Endothelial cell of umbilical vein (primary cell): ENCODE measurements at regions not wholly inside any gene's neighbourhood (a gene's known extent, or its start where the extent isn't known, plus 50 kb on each side); places are given as distances from the start of the nearest gene placed in this dataset.

Experiments
- BruUV-seq: library from RNA; stranded (reverse); fragments of 400-500 nt; replicated peaks from 2 replicates; lab custom pipeline; 2021; lab: Mats Ljungman, UMichigan
- CTCF ChIA-PET: fragments of 300-600, 350-600 bp; sonication (Branson Sonifier 250); formaldehyde crosslinking; loops from one replicate; lab custom pipeline; 2021; ENCODE audit warnings: antibody characterized with exemption, inconsistent platforms; lab: Charles Lee
- POLR2A ChIA-PET: fragments of 300-600, 350-600 bp; sonication (Branson Sonifier 250); formaldehyde crosslinking; loops from one replicate; lab custom pipeline; 2021; ENCODE audit warnings: antibody characterized with exemption, inconsistent platforms; lab: Charles Lee
- DNase-seq: peaks from one replicate; pipeline ENCODE4 v3.0.0-alpha.2; 2011; ENCODE audit warnings: low read depth, low spot score
- FAIRE-seq: peaks from 2 replicates; lab custom pipeline; 2011; peaks lifted over from hg19 to GRCh38; lab: Jason Lieb, UNC
- H2AFZ ChIP-seq: 2 replicates; pipeline ENCODE4 v1.6.0; 2012; ENCODE audit warnings: low read depth, low read length, control low read depth, inconsistent platforms
- H3K27ac ChIP-seq: 2 replicates; pipeline ENCODE4 v1.5.1; 2011; ENCODE audit warnings: low read depth, mild to moderate bottlenecking, control low read depth, low read length, moderate library complexity; ENCODE audit not compliant: insufficient read depth
- H3K27me3 ChIP-seq, 2 experiments: 2 replicates each; pipeline versions ENCODE4 v1.6.0 to v1.6.1; 2011; ENCODE audit warnings: low read length in 2 of 2, mixed read lengths in 1 of 2; ENCODE audit not compliant: control insufficient read depth in 2 of 2, insufficient read depth in 2 of 2
- H3K36me3 ChIP-seq, 2 experiments: 2 replicates in 1 of 2; 3 replicates in 1 of 2; pipeline ENCODE4 v1.5.1; 2011; ENCODE audit warnings: low read length in 2 of 2, mild to moderate bottlenecking in 1 of 2, moderate library complexity in 1 of 2; ENCODE audit not compliant: control insufficient read depth in 2 of 2, insufficient read depth in 2 of 2; ENCODE audit errors: extremely low read depth in 1 of 2
- H3K4me1 ChIP-seq: 3 replicates; pipeline ENCODE4 v1.5.1; 2011; ENCODE audit warnings: mild to moderate bottlenecking, low read length; ENCODE audit not compliant: control insufficient read depth, insufficient read depth; ENCODE audit errors: extremely low read depth
- H3K4me2 ChIP-seq: 2 replicates; pipeline ENCODE4 v1.6.1; 2011; ENCODE audit warnings: low read length, control low read depth, mixed read lengths; ENCODE audit not compliant: insufficient read depth
- H3K4me3 ChIP-seq, 3 experiments: fragments of 200-600 bp in 1 of 3; sonication (generic), shearing (Covaris generic) in 1 of 3; replicated peaks in 1 of 3; 2 replicates each; pipeline ENCODE4 v1.5.1; 2011 to 2016; ENCODE audit warnings: control low read depth in 3 of 3, low read length in 3 of 3, mild to moderate bottlenecking in 2 of 3, inconsistent platforms in 1 of 3, low read depth in 1 of 3, moderate library complexity in 1 of 3; ENCODE audit not compliant: insufficient read depth in 1 of 3
- H3K79me2 ChIP-seq: 2 replicates; pipeline ENCODE4 v1.6.0; 2012; ENCODE audit warnings: low read length, inconsistent platforms; ENCODE audit not compliant: control insufficient read depth, insufficient read depth
- H3K9ac ChIP-seq: replicated peaks from 2 replicates; pipeline ENCODE3; 2011; ENCODE audit warnings: low read length, control low read depth; ENCODE audit not compliant: insufficient read depth; ENCODE audit errors: extremely low read depth
- H3K9me1 ChIP-seq: replicated peaks from 3 replicates; pipeline ENCODE4 v1.6.0; 2011; ENCODE audit warnings: mild to moderate bottlenecking, low read length; ENCODE audit not compliant: control insufficient read depth, insufficient read depth; ENCODE audit errors: extremely low read depth
- H3K9me3 ChIP-seq: replicated peaks from 2 replicates; pipeline ENCODE4 v1.5.1; 2012; ENCODE audit warnings: low read length, inconsistent platforms; ENCODE audit not compliant: control insufficient read depth, insufficient read depth
- H4K20me1 ChIP-seq: replicated peaks from 2 replicates; pipeline ENCODE3; 2011; ENCODE audit warnings: mild to moderate bottlenecking, low read length; ENCODE audit not compliant: control insufficient read depth, insufficient read depth; ENCODE audit errors: extremely low read depth
- EZH2 ChIP-seq: IDR thresholded peaks from 2 replicates; pipeline ENCODE4 v1.6.1; 2012; ENCODE audit warnings: borderline replicate concordance, low read depth, mild to moderate bottlenecking, moderate library complexity, low read length, inconsistent platforms; ENCODE audit not compliant: severe bottlenecking
- FOS ChIP-seq: IDR thresholded peaks from 2 replicates; pipeline ENCODE4 v1.6.1; 2011; ENCODE audit warnings: mild to moderate bottlenecking, low read length, moderate library complexity, borderline replicate concordance; ENCODE audit not compliant: insufficient read depth
- GATA2 ChIP-seq: IDR thresholded peaks from 2 replicates; pipeline ENCODE4 v1.7.0; 2011; ENCODE audit warnings: low read depth, mild to moderate bottlenecking, moderate library complexity, mixed read lengths, low read length; ENCODE audit not compliant: insufficient read length, insufficient read depth
- JUN ChIP-seq: IDR thresholded peaks from 2 replicates; pipeline ENCODE4 v1.6.1; 2011; ENCODE audit warnings: borderline replicate concordance, low read depth; ENCODE audit not compliant: insufficient read length, insufficient read depth
- MYC ChIP-seq: IDR thresholded peaks from one replicate; pipeline ENCODE4 v1.6.1; 2011; ENCODE audit warnings: mild to moderate bottlenecking, low read depth, low read length
- POLR2A ChIP-seq: IDR thresholded peaks from 2 replicates; pipeline ENCODE4 v1.6.1; 2012; ENCODE audit warnings: low read depth, mild to moderate bottlenecking, control low read depth, low read length
- POLR2AphosphoS5 ChIP-seq: IDR thresholded peaks from 2 replicates; pipeline ENCODE4 v1.6.1; 2012; ENCODE audit warnings: low read depth, mild to moderate bottlenecking, control low read depth, low read length, moderate library complexity; ENCODE audit not compliant: insufficient read depth
- dilution Hi-C: fragments of 300-500 bp; cut with MboI; formaldehyde crosslinking; loops from one replicate; pipeline ENCODE4 v1.15.0; 2019; ENCODE audit warnings: low sequenced_read_pairs; ENCODE audit not compliant: extremely low pct_ligation_motif_present
- intact Hi-C: fragments of 100-400 bp; cut with micrococcal nuclease; formaldehyde crosslinking; loops from one replicate; pipeline ENCODE4 v1.10.0; 2022
- TF ChIP-seq, protein P1 (sequence below): IDR thresholded peaks from 2 replicates; pipeline ENCODE4 v1.6.1; 2011; ENCODE audit not compliant: insufficient read depth, insufficient read length
- TF ChIP-seq, protein P2 (sequence below), 2 donors: IDR thresholded peaks; 1 replicate in 1 of 2; 2 replicates in 1 of 2; pipeline ENCODE4 v1.5.1; 2011; ENCODE audit warnings: low read length in 2 of 2, mild to moderate bottlenecking in 2 of 2, moderate library complexity in 2 of 2, control low read depth in 1 of 2, inconsistent platforms in 1 of 2, low read depth in 1 of 2; ENCODE audit not compliant: insufficient read depth in 1 of 2; ENCODE audit errors: extremely low read depth in 1 of 2

DNA sequence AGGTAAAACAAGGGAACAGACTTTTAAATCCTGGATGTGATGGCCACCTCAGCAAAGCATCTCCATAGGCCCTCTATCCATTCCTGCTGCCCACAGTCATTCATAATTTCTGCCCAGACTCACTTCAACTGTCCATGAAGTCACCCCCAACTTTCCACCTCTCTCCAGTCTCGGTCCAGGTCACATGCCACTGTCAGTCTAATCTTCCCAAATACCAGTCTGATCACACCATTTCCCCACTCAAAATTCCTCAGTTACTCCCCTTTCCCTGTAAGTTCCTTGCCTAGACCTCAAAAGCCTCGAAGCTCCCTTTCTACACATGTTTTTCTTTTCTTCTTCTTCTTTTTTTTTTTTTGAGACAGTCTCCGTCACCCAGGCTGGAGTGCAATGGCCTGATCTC lies 51.2 kb upstream of the HOPX start:
- no peaks in the 10 kb centered on the region for H4K20me1 ChIP-seq
- TF ChIP-seq, protein P1, sequence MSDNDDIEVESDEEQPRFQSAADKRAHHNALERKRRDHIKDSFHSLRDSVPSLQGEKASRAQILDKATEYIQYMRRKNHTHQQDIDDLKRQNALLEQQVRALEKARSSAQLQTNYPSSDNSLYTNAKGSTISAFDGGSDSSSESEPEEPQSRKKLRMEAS = no peak
- TF ChIP-seq GATA2 (no peak), MYC (no peak), FOS (no peak), JUN (no peak), POLR2A (no peak), EZH2 (no peak), POLR2AphosphoS5 (no peak)
- TF ChIP-seq, protein P2, sequence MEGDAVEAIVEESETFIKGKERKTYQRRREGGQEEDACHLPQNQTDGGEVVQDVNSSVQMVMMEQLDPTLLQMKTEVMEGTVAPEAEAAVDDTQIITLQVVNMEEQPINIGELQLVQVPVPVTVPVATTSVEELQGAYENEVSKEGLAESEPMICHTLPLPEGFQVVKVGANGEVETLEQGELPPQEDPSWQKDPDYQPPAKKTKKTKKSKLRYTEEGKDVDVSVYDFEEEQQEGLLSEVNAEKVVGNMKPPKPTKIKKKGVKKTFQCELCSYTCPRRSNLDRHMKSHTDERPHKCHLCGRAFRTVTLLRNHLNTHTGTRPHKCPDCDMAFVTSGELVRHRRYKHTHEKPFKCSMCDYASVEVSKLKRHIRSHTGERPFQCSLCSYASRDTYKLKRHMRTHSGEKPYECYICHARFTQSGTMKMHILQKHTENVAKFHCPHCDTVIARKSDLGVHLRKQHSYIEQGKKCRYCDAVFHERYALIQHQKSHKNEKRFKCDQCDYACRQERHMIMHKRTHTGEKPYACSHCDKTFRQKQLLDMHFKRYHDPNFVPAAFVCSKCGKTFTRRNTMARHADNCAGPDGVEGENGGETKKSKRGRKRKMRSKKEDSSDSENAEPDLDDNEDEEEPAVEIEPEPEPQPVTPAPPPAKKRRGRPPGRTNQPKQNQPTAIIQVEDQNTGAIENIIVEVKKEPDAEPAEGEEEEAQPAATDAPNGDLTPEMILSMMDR (IDR thresholded peaks at IDR 0.05; ENCODE audit: extremely low read depth in 1 of 2, insufficient read depth in 1 of 2, low read depth in 1 of 2, low read length in 2 of 2) = no peak
- dilution Hi-C loops (no loop called here), intact Hi-C loops (no loop called here)
- BruUV-seq = no TSS peak
- no peaks in the 10 kb centered on the region for H3K9me3 ChIP-seq
- no peaks in the 10 kb centered on the region for H3K9me1 ChIP-seq
- H3K4me2 ChIP-seq = no peak overlapping the region
- ChIA-PET CTCF (interaction anchor here (0.7 to 1.0 kb wide), 2 partner anchors 57 to 91 kb away, joined by 3 to 4 read pairs; no protein-coding TSS in a partner anchor), POLR2A (no interaction called here)
- no peak overlapping the region for H3K27ac ChIP-seq
- no peak overlapping the region for H3K9ac ChIP-seq
- H3K4me3 ChIP-seq = no peak overlapping the region
- no peaks in the 10 kb centered on the region for H3K4me1 ChIP-seq
- no peak overlapping the region for H2AFZ ChIP-seq
- FAIRE-seq (peak; percentile 24), DNase-seq (no peak)
- H3K79me2 ChIP-seq = no peaks in the 10 kb centered on the region
- H3K36me3 ChIP-seq = no peaks in the 10 kb centered on the region
- no peaks in the 10 kb centered on the region for H3K27me3 ChIP-seq
